ENCODE measurements at regions not wholly inside any gene's neighbourhood (a gene's known extent, or its start where the extent isn't known, plus 50 kb on each side); places are given as distances from the start of the nearest gene placed in this dataset.

DNA sequence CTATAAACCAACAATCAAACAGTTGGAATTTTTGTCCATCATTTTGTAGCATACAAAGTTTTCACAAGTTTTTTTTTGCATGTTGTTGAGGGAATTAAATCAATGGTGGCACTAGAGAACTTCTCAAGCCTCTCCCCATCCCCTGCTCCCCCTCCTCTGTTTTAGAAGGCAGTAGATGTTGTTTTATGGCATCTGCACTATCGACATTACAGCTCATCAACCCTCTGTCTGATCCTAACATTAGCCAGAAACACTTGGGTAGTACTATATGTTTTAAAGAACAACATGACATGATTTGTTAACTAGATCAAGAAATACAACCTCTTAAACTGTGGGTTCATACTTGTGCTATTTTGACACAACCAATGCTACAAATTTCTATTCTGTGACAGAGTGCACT is 306.5 kb upstream of the NR5A2 start:
- TF ChIP-seq, protein P1, sequence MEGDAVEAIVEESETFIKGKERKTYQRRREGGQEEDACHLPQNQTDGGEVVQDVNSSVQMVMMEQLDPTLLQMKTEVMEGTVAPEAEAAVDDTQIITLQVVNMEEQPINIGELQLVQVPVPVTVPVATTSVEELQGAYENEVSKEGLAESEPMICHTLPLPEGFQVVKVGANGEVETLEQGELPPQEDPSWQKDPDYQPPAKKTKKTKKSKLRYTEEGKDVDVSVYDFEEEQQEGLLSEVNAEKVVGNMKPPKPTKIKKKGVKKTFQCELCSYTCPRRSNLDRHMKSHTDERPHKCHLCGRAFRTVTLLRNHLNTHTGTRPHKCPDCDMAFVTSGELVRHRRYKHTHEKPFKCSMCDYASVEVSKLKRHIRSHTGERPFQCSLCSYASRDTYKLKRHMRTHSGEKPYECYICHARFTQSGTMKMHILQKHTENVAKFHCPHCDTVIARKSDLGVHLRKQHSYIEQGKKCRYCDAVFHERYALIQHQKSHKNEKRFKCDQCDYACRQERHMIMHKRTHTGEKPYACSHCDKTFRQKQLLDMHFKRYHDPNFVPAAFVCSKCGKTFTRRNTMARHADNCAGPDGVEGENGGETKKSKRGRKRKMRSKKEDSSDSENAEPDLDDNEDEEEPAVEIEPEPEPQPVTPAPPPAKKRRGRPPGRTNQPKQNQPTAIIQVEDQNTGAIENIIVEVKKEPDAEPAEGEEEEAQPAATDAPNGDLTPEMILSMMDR (IDR thresholded peaks at IDR 0.05): no peak
- TF ChIP-seq POLR2A (IDR thresholded peaks at IDR 0.05; ENCODE audit: low read depth) (no peak), EP300 (IDR thresholded peaks at IDR 0.05) (no peak)
